ENCODE measurements at regions not wholly inside any gene's neighbourhood (a gene's known extent, or its start where the extent isn't known, plus 50 kb on each side); places are given as distances from the start of the nearest gene placed in this dataset.

- TF ChIP-seq, protein P1, sequence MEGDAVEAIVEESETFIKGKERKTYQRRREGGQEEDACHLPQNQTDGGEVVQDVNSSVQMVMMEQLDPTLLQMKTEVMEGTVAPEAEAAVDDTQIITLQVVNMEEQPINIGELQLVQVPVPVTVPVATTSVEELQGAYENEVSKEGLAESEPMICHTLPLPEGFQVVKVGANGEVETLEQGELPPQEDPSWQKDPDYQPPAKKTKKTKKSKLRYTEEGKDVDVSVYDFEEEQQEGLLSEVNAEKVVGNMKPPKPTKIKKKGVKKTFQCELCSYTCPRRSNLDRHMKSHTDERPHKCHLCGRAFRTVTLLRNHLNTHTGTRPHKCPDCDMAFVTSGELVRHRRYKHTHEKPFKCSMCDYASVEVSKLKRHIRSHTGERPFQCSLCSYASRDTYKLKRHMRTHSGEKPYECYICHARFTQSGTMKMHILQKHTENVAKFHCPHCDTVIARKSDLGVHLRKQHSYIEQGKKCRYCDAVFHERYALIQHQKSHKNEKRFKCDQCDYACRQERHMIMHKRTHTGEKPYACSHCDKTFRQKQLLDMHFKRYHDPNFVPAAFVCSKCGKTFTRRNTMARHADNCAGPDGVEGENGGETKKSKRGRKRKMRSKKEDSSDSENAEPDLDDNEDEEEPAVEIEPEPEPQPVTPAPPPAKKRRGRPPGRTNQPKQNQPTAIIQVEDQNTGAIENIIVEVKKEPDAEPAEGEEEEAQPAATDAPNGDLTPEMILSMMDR (conservative IDR thresholded peaks at IDR 0.05; ENCODE audit: low read length), result no peak
- no peak for DNase-seq (ENCODE audit: low read depth)
Measured at GRCh38 chr1:232893481-232894313, 56.7 kb upstream of the NTPCR start.

DNA sequence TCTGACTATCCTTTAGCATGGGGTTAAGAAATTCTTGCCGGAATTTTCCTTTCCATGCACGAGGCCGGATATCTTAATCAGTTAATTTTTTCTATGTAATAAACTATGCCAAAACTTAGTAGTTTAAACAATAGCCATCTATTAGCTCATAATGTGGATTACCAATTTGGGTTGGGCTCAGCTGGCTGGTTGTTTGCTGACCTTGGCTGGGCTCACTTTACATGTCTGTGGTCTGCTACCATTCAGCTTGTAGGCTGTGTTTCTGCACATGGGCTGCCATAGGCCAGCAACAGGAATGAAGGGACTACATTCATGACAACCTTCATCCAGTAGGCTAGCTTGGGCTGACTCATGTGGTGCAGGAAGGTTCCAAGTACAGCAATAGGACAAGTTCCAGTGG is 56.0 kb upstream of the NTPCR start:
- TF ChIP-seq, protein P1 (conservative IDR thresholded peaks at IDR 0.05; ENCODE audit: low read length), result no peak
- H3K4me3 ChIP-seq (ENCODE audit: low read length), result no peak overlapping the region
- DNase-seq (ENCODE audit: low read depth), result no peak

More at GRCh38 chr1:232893481-232894313, 56.7 kb upstream of the NTPCR start:
- H3K4me3 ChIP-seq (ENCODE audit: low read length), result no peak overlapping the region

GRCh38 chr1:232897949-232898465 is 52.4 kb upstream of the NTPCR start:
- no peak overlapping the region for H3K4me3 ChIP-seq (ENCODE audit: low read length)
- DNase-seq (ENCODE audit: low read depth), result no peak
- TF ChIP-seq, protein P1 (conservative IDR thresholded peaks at IDR 0.05; ENCODE audit: low read length), result no peak

GRCh38 chr1:232899268-232899667 is 51.1 kb upstream of the NTPCR start:
- no peak for DNase-seq (ENCODE audit: low read depth)
- TF ChIP-seq, protein P1 (conservative IDR thresholded peaks at IDR 0.05; ENCODE audit: low read length), result no peak
- H3K4me3 ChIP-seq (ENCODE audit: low read length), result no peak overlapping the region

- TF ChIP-seq, protein P1 (conservative IDR thresholded peaks at IDR 0.05; ENCODE audit: low read length), result no peak
- H3K4me3 ChIP-seq (ENCODE audit: low read length), result no peak overlapping the region
- DNase-seq (ENCODE audit: low read depth), result no peak
Measured at GRCh38 chr1:232899839-232900238, 50.6 kb upstream of the NTPCR start.
